B cell (primary cell): ENCODE measurements at regions not wholly inside any gene's neighbourhood (a gene's known extent, or its start where the extent isn't known, plus 50 kb on each side); places are given as distances from the start of the nearest gene placed in this dataset.

Source experiments
- ATAC-seq: fragments of 200-7000 bp; cut with Tn5 transposase; one replicate; pipeline ENCODE4 v1.10.0; 2021; ENCODE audit warnings: low read depth, mild to moderate bottlenecking, moderate number of reproducible peaks, moderate library complexity
- CTCF ChIA-PET: fragments of 350-600 bp; sonication (Branson Sonifier 250); formaldehyde crosslinking; loops from one replicate; lab custom pipeline; 2021; ENCODE audit warnings: antibody characterized with exemption, inconsistent platforms; lab: Charles Lee
- POLR2A ChIA-PET: fragments of 350-600 bp; sonication (Branson Sonifier 250); formaldehyde crosslinking; loops from one replicate; lab custom pipeline; 2021; ENCODE audit warnings: antibody characterized with exemption; lab: Charles Lee
- DNase-seq: peaks from one replicate; pipeline ENCODE4 v3.0.0; 2013
- H2AFZ ChIP-seq: 2 replicates; pipeline ENCODE4 v1.6.1; 2012; ENCODE audit warnings: mild to moderate bottlenecking, low read depth, low read length; ENCODE audit not compliant: insufficient read depth, poor library complexity, severe bottlenecking
- H3K27ac ChIP-seq, 2 donors: 1 replicate in 1 of 2; 2 replicates in 1 of 2; pipeline ENCODE4 v1.5.1; 2012 to 2013; ENCODE audit warnings: low read length in 2 of 2, mild to moderate bottlenecking in 2 of 2, moderate library complexity in 1 of 2
- H3K27me3 ChIP-seq, 4 experiments: fragments of 200-600 bp in 1 of 4; sonication (generic) in 1 of 4; replicated peaks in 1 of 4; 1 replicate in 2 of 4; 2 replicates in 2 of 4; pipeline versions ENCODE4 v1.6.1 to v1.7.0; 2013 to 2016; ENCODE audit warnings: low read length in 3 of 4, mild to moderate bottlenecking in 2 of 4, mixed read lengths in 1 of 4, moderate library complexity in 1 of 4; ENCODE audit not compliant: insufficient read depth in 4 of 4, control insufficient read depth in 3 of 4; ENCODE audit errors: control extremely low read depth in 1 of 4
- H3K36me3 ChIP-seq, 2 experiments: replicated peaks in 1 of 2; 1 replicate in 1 of 2; 2 replicates in 1 of 2; pipeline versions ENCODE4 v1.6.1 to v1.7.1; 2013; ENCODE audit warnings: low read length in 1 of 2; ENCODE audit not compliant: insufficient read depth in 2 of 2, control insufficient read depth in 1 of 2; ENCODE audit errors: control extremely low read depth in 1 of 2, extremely low read depth in 1 of 2
- H3K4me1 ChIP-seq, 2 donors: fragments of 200-600 bp in 1 of 2; sonication (generic) in 1 of 2; 1 replicate in 1 of 2; 2 replicates in 1 of 2; pipeline versions ENCODE4 v1.5.1 to v1.6.1; 2013 to 2017; ENCODE audit warnings: low read length in 2 of 2; ENCODE audit not compliant: control insufficient read depth in 2 of 2, insufficient read depth in 2 of 2
- H3K4me2 ChIP-seq: replicated peaks from 2 replicates; pipeline ENCODE3; 2012; ENCODE audit warnings: mild to moderate bottlenecking, low read depth, low read length; ENCODE audit not compliant: poor library complexity, severe bottlenecking
- H3K4me3 ChIP-seq, 5 experiments: fragments of 200-600 bp in 1 of 5; sonication (generic) in 1 of 5; 1 replicate in 3 of 5; 2 replicates in 2 of 5; pipeline versions ENCODE4 v1.5.1 to v1.7.0; 2011 to 2016; ENCODE audit warnings: low read length in 4 of 5, mild to moderate bottlenecking in 4 of 5, low read depth in 2 of 5, control low read depth in 1 of 5, moderate library complexity in 1 of 5; ENCODE audit not compliant: insufficient read depth in 1 of 5; ENCODE audit errors: control extremely low read depth in 1 of 5, extremely low read depth in 1 of 5
- H3K79me2 ChIP-seq: fragments of 200-600 bp; sonication (generic); one replicate; pipeline ENCODE4 v1.6.0; 2016; ENCODE audit warnings: low read length; ENCODE audit not compliant: control insufficient read depth, insufficient read depth
- H3K9ac ChIP-seq: fragments of 200-600 bp; sonication (generic); 2 replicates; pipeline ENCODE4 v1.6.1; 2017; ENCODE audit warnings: mild to moderate bottlenecking, low read length, moderate library complexity
- H3K9me3 ChIP-seq, 3 donors: one replicate each; pipeline versions ENCODE4 v1.6.1 to v1.7.1; 2013; ENCODE audit warnings: low read length in 2 of 3; ENCODE audit not compliant: control insufficient read depth in 2 of 3, insufficient read depth in 1 of 3; ENCODE audit errors: control extremely low read depth in 1 of 3
- H4K20me1 ChIP-seq: 2 replicates; pipeline ENCODE4 v1.6.0; 2012; ENCODE audit warnings: mild to moderate bottlenecking, low read length; ENCODE audit not compliant: insufficient read depth, control insufficient read depth, poor library complexity, severe bottlenecking
- H3K27ac Mint-ChIP-seq: one replicate; pipeline ENCODE4 v1.8.0; 2021; ENCODE audit warnings: mixed read lengths
- H3K27me3 Mint-ChIP-seq: one replicate; pipeline ENCODE4 v1.8.0; 2021; ENCODE audit warnings: mixed read lengths
- H3K4me1 Mint-ChIP-seq: one replicate; pipeline ENCODE4 v1.8.0; 2021; ENCODE audit warnings: mixed read lengths
- H3K4me3 Mint-ChIP-seq: one replicate; pipeline ENCODE4 v1.8.0; 2021; ENCODE audit warnings: mixed read lengths
- H3K9me3 Mint-ChIP-seq: one replicate; pipeline ENCODE4 v1.8.0; 2022; ENCODE audit warnings: mixed read lengths; ENCODE audit not compliant: insufficient read depth
- CTCF ChIP-seq: fragments of 200-600 bp; IDR thresholded peaks from one replicate; pipeline ENCODE4 v1.8.0; 2022; ENCODE audit warnings: antibody characterized with exemption, mild to moderate bottlenecking
- EZH2 ChIP-seq: IDR thresholded peaks from 2 replicates; pipeline ENCODE4 v1.6.1; 2012; ENCODE audit warnings: borderline replicate concordance, low read depth, mild to moderate bottlenecking, moderate library complexity, low read length; ENCODE audit not compliant: insufficient read depth, poor library complexity, severe bottlenecking
- WGBS: methylation state at CpG from one replicate; pipeline ENCODE4 v1.1.5; 2013; ENCODE audit warnings: missing lambda C conversion rate; ENCODE audit not compliant: insufficient coverage; 5-methylcytosine and 5-hydroxymethylcytosine counted together
- intact Hi-C: fragments of 100-400 bp; cut with micrococcal nuclease; formaldehyde crosslinking; loops from one replicate; pipeline ENCODE4 v1.10.0; 2022

- no peaks in the 10 kb centered on the region for H3K4me1 ChIP-seq
- no peak overlapping the region for H3K4me3 ChIP-seq
- ATAC-seq: no peak
- no peaks in the 10 kb centered on the region for H3K27me3 ChIP-seq
- DNase-seq: no peak
- no peak overlapping the region for H3K27ac ChIP-seq
- no peaks in the 10 kb centered on the region for H3K4me1 Mint-ChIP-seq
- H3K36me3 ChIP-seq: no peaks in the 10 kb centered on the region
- peaks cover 11% of the 10 kb centered on the region for H3K27me3 Mint-ChIP-seq
- H3K9me3 Mint-ChIP-seq: no peaks in the 10 kb centered on the region
- no peaks in the 10 kb centered on the region for H4K20me1 ChIP-seq
- H2AFZ ChIP-seq: no peak overlapping the region
- H3K27ac Mint-ChIP-seq: no peak overlapping the region
- no peak overlapping the region for H3K9ac ChIP-seq
- no peaks in the 10 kb centered on the region for H3K9me3 ChIP-seq
- TF ChIP-seq CTCF: no peak
- TF ChIP-seq EZH2: no peak
- H3K4me2 ChIP-seq: no peak overlapping the region
- CTCF ChIA-PET: no interaction called here
- H3K4me3 Mint-ChIP-seq: no peak overlapping the region
- intact Hi-C loops: no loop called here
- WGBS: no CpG with 5 or more reads among the region's 1 CpG
- H3K79me2 ChIP-seq: no peaks in the 10 kb centered on the region
- POLR2A ChIA-PET: no interaction called here
These were observed 148.0 kb downstream of the DIPK2A start for GRCh38 chr3:144119633-144120032.

- CTCF ChIA-PET: no interaction called here
- Histone ChIP-seq H3K27ac (no peak overlapping the region), H4K20me1 (no peaks in the 10 kb centered on the region), H3K36me3 (no peaks in the 10 kb centered on the region), H3K79me2 (no peaks in the 10 kb centered on the region), H3K9ac (no peak overlapping the region), H3K9me3 (no peaks in the 10 kb centered on the region), H2AFZ (no peak overlapping the region), H3K4me3 (no peak overlapping the region), H3K4me2 (no peak overlapping the region), H3K27me3 (no peaks in the 10 kb centered on the region), H3K4me1 (no peaks in the 10 kb centered on the region)
- TF ChIP-seq CTCF (no peak), EZH2 (no peak)
- Mint-ChIP-seq H3K27me3 (peaks cover 11% of the 10 kb centered on the region), H3K4me3 (no peak overlapping the region), H3K27ac (no peak overlapping the region), H3K4me1 (no peaks in the 10 kb centered on the region), H3K9me3 (peaks cover 3% of the 10 kb centered on the region)
- DNase-seq (no peak), ATAC-seq (no peak)
- POLR2A ChIA-PET: no interaction called here
- intact Hi-C loops: no loop called here
These were observed 150.0 kb downstream of the DIPK2A start for GRCh38 chr3:144121661-144122060.
